GM23248 (cell line): ENCODE measurements at regions not wholly inside any gene's neighbourhood (a gene's known extent, or its start where the extent isn't known, plus 50 kb on each side); places are given as distances from the start of the nearest gene placed in this dataset.

Source experiments
- EZH2 ChIP-seq: fragments of 200-600 bp; sonication (generic); IDR thresholded peaks from 2 replicates; pipeline ENCODE4 v1.6.1; 2018; ENCODE audit warnings: antibody characterized with exemption, mild to moderate bottlenecking; ENCODE audit not compliant: insufficient read depth, poor library complexity, severe bottlenecking
- EZH2phosphoT487 ChIP-seq: fragments of 200-600 bp; sonication (generic); IDR thresholded peaks from 2 replicates; pipeline ENCODE4 v1.6.1; 2018; ENCODE audit warnings: antibody characterized with exemption, moderate library complexity, mild to moderate bottlenecking, low read depth; ENCODE audit not compliant: insufficient read depth

DNA sequence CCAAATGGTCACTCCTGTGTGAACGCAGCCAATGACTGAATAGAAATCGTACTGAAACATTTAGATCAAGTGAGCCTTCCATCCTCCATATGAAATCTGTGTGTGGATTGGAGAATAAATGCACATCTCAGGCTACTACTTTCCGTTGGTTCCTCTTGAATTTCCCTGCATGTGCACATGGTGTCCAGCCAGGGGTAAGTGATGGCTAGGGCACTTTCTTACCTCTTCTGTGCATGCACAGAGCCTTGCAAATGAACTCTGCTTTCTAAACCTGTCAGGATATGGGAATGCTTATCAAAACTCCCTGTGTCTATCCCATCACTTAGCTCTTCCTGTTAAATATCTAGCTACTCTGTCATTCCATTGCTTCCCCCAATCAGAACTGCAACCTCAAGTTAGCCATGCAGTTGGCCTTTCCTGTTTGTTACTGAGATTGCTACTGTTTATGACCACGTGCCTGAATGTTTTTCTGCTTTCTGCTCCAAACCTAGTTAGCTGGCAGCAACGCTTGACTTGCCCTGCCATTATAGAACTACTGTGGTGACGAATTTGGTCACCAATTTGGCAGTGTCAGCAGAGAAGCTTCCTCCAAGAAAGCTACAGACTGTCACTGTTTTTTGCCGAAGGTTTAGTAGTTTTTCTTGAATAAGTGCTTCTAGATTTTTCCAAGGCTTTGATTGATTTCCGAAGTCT lies 661.6 kb downstream of the LRRC70 start:
- TF ChIP-seq EZH2 (no peak), EZH2phosphoT487 (no peak)
